GM13977 (cell line): ENCODE measurements at regions not wholly inside any gene's neighbourhood (a gene's known extent, or its start where the extent isn't known, plus 50 kb on each side); places are given as distances from the start of the nearest gene placed in this dataset.

Experiments used
- DNase-seq: peaks from one replicate; pipeline ENCODE4 v3.0.0; 2012; ENCODE audit warnings: low spot score
- in situ Hi-C: fragments of 300-500 bp; cut with MboI; formaldehyde crosslinking; loops from one replicate; pipeline ENCODE4 v1.12.0; 2022; ENCODE audit warnings: low sequenced_read_pairs, low pct_unique_long_range_greater_than_20kb, mixed read lengths, inconsistent platforms; ENCODE audit not compliant: unreplicated experiment
- TF ChIP-seq, protein P1 (sequence below): IDR thresholded peaks from 2 replicates; pipeline ENCODE4 v1.5.1; 2012; ENCODE audit warnings: mild to moderate bottlenecking, control low read depth; ENCODE audit not compliant: insufficient read depth; ENCODE audit errors: extremely low read depth, missing control alignments

DNA sequence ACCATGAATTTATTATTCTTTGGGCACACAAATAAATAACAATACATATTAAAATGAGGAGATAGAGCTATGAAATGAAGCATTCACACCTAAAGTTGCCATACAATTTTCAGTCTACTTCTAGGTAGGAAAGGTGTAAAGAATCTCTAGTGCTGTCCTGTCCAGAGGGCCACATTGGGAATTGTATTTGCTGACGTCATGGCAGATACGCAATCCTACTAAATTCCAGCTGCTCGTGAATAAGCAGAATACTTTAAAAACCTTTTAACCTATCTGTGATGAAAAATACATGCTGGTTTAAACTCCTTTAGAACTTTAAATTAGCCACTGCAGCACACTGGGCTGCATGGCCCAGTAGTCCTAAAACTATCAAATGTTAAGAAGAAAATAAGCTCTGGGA, 236.1 kb downstream of the FSCB start:
- in situ Hi-C loops = no loop called here
- no peak for DNase-seq
- TF ChIP-seq, protein P1, sequence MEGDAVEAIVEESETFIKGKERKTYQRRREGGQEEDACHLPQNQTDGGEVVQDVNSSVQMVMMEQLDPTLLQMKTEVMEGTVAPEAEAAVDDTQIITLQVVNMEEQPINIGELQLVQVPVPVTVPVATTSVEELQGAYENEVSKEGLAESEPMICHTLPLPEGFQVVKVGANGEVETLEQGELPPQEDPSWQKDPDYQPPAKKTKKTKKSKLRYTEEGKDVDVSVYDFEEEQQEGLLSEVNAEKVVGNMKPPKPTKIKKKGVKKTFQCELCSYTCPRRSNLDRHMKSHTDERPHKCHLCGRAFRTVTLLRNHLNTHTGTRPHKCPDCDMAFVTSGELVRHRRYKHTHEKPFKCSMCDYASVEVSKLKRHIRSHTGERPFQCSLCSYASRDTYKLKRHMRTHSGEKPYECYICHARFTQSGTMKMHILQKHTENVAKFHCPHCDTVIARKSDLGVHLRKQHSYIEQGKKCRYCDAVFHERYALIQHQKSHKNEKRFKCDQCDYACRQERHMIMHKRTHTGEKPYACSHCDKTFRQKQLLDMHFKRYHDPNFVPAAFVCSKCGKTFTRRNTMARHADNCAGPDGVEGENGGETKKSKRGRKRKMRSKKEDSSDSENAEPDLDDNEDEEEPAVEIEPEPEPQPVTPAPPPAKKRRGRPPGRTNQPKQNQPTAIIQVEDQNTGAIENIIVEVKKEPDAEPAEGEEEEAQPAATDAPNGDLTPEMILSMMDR = no peak

DNA sequence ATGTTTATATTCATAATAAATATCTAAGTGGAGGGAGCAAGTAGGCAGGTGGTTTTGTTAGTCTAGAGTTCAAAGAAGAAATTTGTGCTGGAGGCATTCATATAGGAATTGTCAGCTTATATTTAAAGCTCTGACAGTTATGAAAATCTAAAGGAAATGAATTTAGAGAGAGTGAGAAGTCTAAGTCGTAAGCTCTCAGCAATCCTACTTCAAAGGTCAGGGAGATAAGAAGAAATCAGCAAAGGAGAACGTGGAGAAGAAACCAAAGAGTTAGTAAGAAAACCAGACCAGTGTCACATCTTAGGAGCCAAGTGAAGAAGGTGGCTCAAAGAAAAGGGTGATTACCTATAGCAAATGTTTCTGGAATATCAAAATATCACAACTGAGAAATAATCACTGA, 241.8 kb downstream of the FSCB start:
- DNase-seq = no peak
- in situ Hi-C loops = no loop called here
- TF ChIP-seq, protein P1 = no peak

DNA sequence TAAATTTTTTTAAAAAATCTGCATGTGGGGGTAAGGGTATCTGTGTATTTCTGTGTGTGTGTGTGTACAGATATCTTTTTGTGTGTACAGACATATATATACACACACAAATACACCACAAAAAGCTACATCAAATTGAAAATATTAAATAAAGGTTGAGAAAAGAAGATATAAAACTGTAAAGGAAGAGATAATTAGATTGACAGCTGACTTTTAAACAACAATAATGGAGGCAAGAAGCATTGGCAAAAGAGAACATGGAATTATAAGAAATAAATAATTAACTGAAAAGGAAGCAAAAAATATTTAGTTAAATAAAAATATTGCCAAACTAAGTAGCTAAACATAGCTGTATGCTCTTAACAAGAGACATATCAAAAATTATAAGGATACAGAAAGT, 291.4 kb downstream of the FSCB start:
- no peak for DNase-seq
- in situ Hi-C loops = no loop called here
- TF ChIP-seq, protein P1 = no peak

DNA sequence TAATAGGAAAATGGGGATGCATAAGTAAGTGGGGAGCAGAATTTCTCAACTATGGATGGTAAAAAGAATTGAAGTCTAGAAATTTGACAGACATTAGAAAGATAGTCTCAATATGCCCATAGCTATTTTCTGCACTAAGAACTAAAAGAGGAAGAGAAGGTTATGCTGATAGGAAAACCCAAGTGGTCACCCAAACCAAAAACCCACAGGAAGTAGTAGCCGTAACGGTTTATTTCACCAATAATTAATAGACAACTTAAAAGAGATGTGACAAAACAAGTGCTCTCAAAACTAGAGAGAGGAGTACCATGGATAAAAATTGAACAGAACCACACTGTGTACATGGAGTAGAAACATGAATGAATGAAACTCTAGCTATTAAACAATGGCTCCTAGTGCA, 295.4 kb downstream of the FSCB start:
- in situ Hi-C loops = no loop called here
- DNase-seq = no peak
- TF ChIP-seq, protein P1 = no peak

DNA sequence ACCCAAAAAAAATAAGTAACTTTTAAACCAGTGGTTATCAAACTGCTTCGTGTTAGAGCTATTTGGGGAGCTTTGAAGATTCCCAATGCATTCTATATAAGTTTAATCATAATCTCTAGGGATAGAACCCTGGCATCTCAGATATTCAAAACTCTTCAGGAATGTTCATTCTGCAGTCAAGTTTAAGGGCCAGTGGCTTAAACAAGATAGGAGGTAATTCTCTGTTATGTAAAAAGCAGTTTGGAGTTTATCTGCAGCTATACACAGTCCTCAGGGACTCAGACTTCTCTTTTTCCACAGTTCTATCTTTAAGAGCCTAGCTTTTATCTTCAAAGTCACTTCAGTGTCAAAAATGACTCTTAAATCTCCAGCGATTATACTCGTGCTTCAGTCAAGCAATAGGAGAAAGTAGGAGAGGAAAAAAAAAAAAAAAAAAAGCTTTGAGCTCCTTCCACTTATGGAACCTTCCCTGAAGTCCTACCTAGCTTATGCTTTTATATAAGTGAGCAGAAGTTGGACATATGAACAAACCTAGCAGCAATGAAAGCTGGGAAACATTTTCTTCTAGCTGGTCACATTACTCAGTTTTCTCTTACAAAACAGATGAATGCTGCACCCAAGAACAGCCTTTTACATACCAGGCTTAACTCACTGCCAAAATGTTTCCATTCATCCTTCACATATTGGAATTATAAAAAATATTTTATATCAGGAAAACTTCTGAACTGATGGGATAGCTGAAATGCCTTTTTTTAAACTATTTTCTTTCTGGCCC, 302.8 kb downstream of the FSCB start:
- in situ Hi-C loops = no loop called here
- DNase-seq = no peak
- TF ChIP-seq, protein P1 = no peak

DNA sequence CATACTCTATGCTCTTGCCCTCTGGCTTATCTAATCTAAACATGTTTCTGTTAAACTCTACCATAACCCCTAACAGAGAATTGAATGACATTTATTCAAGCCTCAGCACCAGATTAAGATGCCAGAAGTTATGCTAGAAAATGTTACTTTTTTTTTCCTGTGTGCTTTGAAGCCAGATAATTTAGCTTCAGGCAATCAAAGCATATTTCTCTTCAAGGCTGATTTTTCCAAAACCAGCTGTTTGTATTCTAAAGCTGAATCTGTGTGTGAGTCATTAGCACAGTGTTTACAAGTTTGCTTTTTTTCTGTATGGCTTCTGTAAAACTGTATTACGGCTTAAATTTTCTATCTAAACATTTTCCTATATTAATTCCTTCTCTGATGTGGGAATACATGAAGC, 326.1 kb downstream of the FSCB start:
- in situ Hi-C loops = no loop called here

More for the DNA sequence above, 326.1 kb downstream of the FSCB start:
- TF ChIP-seq, protein P1 = no peak
- DNase-seq = no peak
